SK-N-MC (cell line): ENCODE measurements at regions not wholly inside any gene's neighbourhood (a gene's known extent, or its start where the extent isn't known, plus 50 kb on each side); places are given as distances from the start of the nearest gene placed in this dataset.

Experiments used
- DNase-seq: peaks from one replicate; pipeline ENCODE4 v3.0.0-alpha.2; 2011; ENCODE audit warnings: low read depth, low spot score
- H3K27ac ChIP-seq: fragments of 200-600 bp; sonication (generic); 2 replicates; pipeline ENCODE4 v1.5.1; 2016; ENCODE audit warnings: mixed run types
- H3K36me3 ChIP-seq: fragments of 200-600 bp; sonication (generic); 2 replicates; pipeline ENCODE4 v1.6.1; 2017; ENCODE audit warnings: antibody characterized with exemption, low read length, mixed read lengths; ENCODE audit not compliant: insufficient read depth
- H3K4me3 ChIP-seq: fragments of 200-600 bp; sonication (generic); 2 replicates; pipeline ENCODE4 v1.5.1; 2016
- H3K9ac ChIP-seq: fragments of 200-600 bp; sonication (generic); 2 replicates; pipeline ENCODE4 v1.8.0; 2017; ENCODE audit warnings: mixed run types, mixed read lengths; ENCODE audit not compliant: insufficient read length
- H3K9me3 ChIP-seq: fragments of 200-600 bp; sonication (generic); 2 replicates; pipeline ENCODE4 v1.6.1; 2017; ENCODE audit warnings: low read depth, mild to moderate bottlenecking, antibody characterized with exemption, low read length, moderate library complexity, mixed read lengths
- EZH2 ChIP-seq: fragments of 200-600 bp; sonication (generic); IDR thresholded peaks from one replicate; pipeline ENCODE4 v1.6.1; 2017; ENCODE audit warnings: antibody characterized with exemption
- FOXP2 ChIP-seq: optimal IDR thresholded peaks from 2 replicates; pipeline ENCODE3; 2011; ENCODE audit warnings: mild to moderate bottlenecking, moderate library complexity; ENCODE audit not compliant: insufficient read depth; ENCODE audit errors: extremely low read length, control extremely low read depth
- POLR2AphosphoS5 ChIP-seq: IDR thresholded peaks from 2 replicates; pipeline ENCODE4 v1.6.1; 2012; ENCODE audit warnings: mild to moderate bottlenecking, low read depth, low read length, borderline replicate concordance

DNA sequence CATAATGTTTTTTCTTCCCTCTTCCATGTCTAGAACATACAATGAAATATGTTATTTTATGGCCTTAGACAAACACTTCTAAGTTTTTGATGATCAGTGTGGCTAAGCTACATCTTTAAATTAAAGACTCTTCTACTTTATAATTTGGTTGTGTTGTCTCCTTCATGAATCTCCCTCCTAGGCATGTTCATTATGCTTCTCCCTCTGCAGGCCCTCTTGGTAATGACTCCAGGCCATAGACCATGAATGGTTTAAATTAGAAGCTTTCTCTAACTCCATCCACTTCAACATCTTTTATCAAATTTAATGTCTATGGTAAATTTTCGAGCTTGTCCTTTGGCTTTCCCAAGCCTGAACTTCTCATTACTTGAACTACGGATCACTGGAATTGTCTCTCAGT is 342.7 kb upstream of the ADAMTS16 start:
- no peak overlapping the region for H3K9ac ChIP-seq

GRCh38 chr5:4802044-4802443 is 338.1 kb upstream of the ADAMTS16 start:
- Histone ChIP-seq H3K9ac (no peak overlapping the region), H3K27ac (no peak overlapping the region), H3K9me3 (no peaks in the 10 kb centered on the region), H3K4me3 (no peak overlapping the region), H3K36me3 (no peaks in the 10 kb centered on the region)
- TF ChIP-seq POLR2AphosphoS5: no peak
- TF ChIP-seq FOXP2: no peak
- no peak for TF ChIP-seq EZH2
- no peak for DNase-seq

More for the DNA sequence above, 342.7 kb upstream of the ADAMTS16 start:
- no peak for DNase-seq
- H3K27ac ChIP-seq: no peak overlapping the region
- no peaks in the 10 kb centered on the region for H3K36me3 ChIP-seq
- H3K4me3 ChIP-seq: no peak overlapping the region
- TF ChIP-seq EZH2 (no peak), POLR2AphosphoS5 (no peak), FOXP2 (no peak)
- no peaks in the 10 kb centered on the region for H3K9me3 ChIP-seq

- Histone ChIP-seq H3K4me3 (no peak overlapping the region), H3K9ac (no peak overlapping the region), H3K9me3 (no peaks in the 10 kb centered on the region), H3K27ac (no peak overlapping the region), H3K36me3 (no peaks in the 10 kb centered on the region)
- no peak for TF ChIP-seq POLR2AphosphoS5
- TF ChIP-seq EZH2: no peak
- no peak for TF ChIP-seq FOXP2
- no peak for DNase-seq
Observed at GRCh38 chr5:4804691-4805360, 335.3 kb upstream of the ADAMTS16 start.

DNA sequence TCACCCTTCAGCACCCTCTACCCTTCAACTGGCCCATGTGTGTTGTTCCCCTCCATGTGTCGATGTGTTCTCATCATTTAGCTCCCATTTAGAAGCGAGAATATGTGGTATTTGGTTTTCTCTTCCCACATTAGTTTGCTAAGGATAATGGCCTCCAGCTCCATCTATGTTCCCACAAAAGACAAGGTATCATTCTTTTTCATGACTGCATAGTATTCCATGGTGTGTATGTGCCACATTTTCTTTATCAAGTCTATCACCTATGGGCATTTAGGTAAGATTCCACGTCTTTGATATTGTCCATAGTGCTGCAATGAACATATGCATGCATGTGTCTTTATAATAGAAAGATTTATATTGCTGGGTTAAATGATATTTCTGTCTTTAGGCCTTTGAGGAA is 325.1 kb upstream of the ADAMTS16 start:
- no peak for DNase-seq
- Histone ChIP-seq H3K9me3 (no peaks in the 10 kb centered on the region), H3K27ac (no peak overlapping the region), H3K36me3 (no peaks in the 10 kb centered on the region), H3K4me3 (no peak overlapping the region), H3K9ac (no peak overlapping the region)
- TF ChIP-seq EZH2 (no peak), POLR2AphosphoS5 (no peak), FOXP2 (no peak)

GRCh38 chr5:4817767-4818166 is 322.4 kb upstream of the ADAMTS16 start:
- H3K27ac ChIP-seq: no peak overlapping the region
- no peaks in the 10 kb centered on the region for H3K9me3 ChIP-seq
- no peak for DNase-seq
- no peak for TF ChIP-seq EZH2
- no peak for TF ChIP-seq POLR2AphosphoS5
- no peak for TF ChIP-seq FOXP2
- no peak overlapping the region for H3K9ac ChIP-seq
- H3K4me3 ChIP-seq: no peak overlapping the region
- no peaks in the 10 kb centered on the region for H3K36me3 ChIP-seq

GRCh38 chr5:4831325-4831724 is 308.8 kb upstream of the ADAMTS16 start:
- TF ChIP-seq POLR2AphosphoS5: no peak
- TF ChIP-seq FOXP2: no peak
- TF ChIP-seq EZH2: no peak
- Histone ChIP-seq H3K4me3 (no peak overlapping the region), H3K27ac (no peak overlapping the region), H3K36me3 (no peaks in the 10 kb centered on the region), H3K9me3 (no peaks in the 10 kb centered on the region), H3K9ac (no peak overlapping the region)
- DNase-seq: no peak

GRCh38 chr5:4832471-4832870 is 307.7 kb upstream of the ADAMTS16 start:
- Histone ChIP-seq H3K27ac (no peak overlapping the region), H3K9me3 (no peaks in the 10 kb centered on the region), H3K4me3 (no peak overlapping the region), H3K9ac (no peak overlapping the region), H3K36me3 (no peaks in the 10 kb centered on the region)
- DNase-seq: no peak
- TF ChIP-seq FOXP2: no peak

DNA sequence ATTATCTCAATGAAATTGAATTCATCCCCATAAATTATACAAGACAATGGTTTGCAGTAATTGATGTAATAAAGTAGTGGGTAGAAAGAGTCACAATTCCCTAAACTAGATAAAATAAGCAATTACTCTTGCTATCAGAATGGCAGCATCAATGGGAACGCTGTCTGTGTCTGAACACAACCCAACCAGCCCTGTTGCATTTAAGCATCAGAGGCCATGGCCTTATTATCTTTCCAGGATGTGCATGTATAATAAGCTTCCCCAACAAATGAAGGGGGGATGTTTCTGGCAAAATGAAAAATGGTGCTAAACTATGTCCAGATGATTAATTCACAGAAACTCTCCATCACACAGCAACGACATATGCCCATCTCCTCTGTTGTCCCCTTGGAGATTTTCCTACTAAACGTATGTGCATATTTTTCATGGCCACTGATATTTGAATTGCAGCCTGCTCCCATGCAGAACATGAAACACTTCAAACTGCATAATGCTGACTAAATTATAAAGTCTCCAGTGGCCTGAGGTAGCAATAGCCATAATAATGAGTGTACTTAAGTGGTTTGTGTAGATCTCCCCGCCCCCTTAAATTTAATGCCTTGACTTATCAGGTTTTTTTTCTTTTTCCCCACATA is 306.9 kb upstream of the ADAMTS16 start:
- no peak for DNase-seq
- Histone ChIP-seq H3K9me3 (no peaks in the 10 kb centered on the region), H3K4me3 (no peak overlapping the region), H3K9ac (no peak overlapping the region), H3K36me3 (no peaks in the 10 kb centered on the region), H3K27ac (no peak overlapping the region)
- TF ChIP-seq EZH2 (no peak), FOXP2 (no peak), POLR2AphosphoS5 (no peak)

DNA sequence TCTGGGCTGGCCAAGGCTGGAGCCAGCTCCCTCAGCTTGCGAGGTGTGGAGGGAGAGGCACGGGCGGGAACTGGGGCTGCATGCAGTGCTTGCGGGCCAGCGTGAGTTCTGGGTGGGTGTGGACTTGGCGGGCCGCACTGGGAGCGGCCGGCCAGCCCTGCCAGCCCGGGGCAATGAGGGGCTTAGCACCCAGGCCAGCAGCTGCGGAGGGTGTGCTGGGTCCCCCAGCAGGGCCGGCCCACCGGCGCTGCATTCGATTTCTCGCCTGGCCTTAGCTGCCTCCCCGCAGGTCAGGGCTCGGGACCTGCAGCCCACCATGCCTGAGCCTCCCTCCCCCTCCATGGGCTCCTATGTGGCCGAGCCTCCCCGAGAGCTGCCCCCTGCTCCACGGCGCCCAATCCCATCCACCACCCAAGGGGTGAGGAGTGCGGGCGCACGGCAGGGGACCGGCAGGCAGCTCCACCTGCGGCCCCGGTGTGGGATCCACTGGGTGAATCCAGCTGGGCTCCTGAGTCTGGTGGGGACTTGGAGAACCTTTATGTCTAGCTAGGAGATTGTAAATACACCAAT is 302.6 kb upstream of the ADAMTS16 start:
- Histone ChIP-seq H3K27ac (no peak overlapping the region), H3K36me3 (no peaks in the 10 kb centered on the region), H3K9ac (no peak overlapping the region), H3K4me3 (no peak overlapping the region), H3K9me3 (no peaks in the 10 kb centered on the region)
- TF ChIP-seq EZH2: no peak
- no peak for DNase-seq
